SK-N-SH treated with all-trans-retinoic acid at 6 μM for 48 hours (cell line): ENCODE measurements at regions not wholly inside any gene's neighbourhood (a gene's known extent, or its start where the extent isn't known, plus 50 kb on each side); places are given as distances from the start of the nearest gene placed in this dataset.
"Not testable (repeated sequence)": the region's sequence is repeated elsewhere in the genome, so short reads cannot be mapped to it uniquely, and the experiment has no call there.

ENCODE experiments used
- ATAC-seq: fragments of 200-7000 bp; cut with Tn5 transposase; 3 replicates; pipeline ENCODE4 v1.9.1; 2020; ENCODE audit warnings: mild to moderate bottlenecking, moderate library complexity
- ARNTL ChIP-seq: fragments of 450-650 bp; formaldehyde crosslinking; IDR thresholded peaks from 2 replicates; pipeline ENCODE4 v1.5.0; 2020; ENCODE audit warnings: low read depth, mild to moderate bottlenecking, moderate library complexity, borderline replicate concordance
- BACH2 ChIP-seq: fragments of 250-450 bp; sonication (Bioruptor Pico); IDR thresholded peaks from 2 replicates; pipeline ENCODE4 v1.9.0; 2021; ENCODE audit warnings: mild to moderate bottlenecking, borderline replicate concordance
- CREB5 ChIP-seq: fragments of 250-450 bp; sonication (Bioruptor Pico); IDR thresholded peaks from 2 replicates; pipeline ENCODE4 v1.5.1; 2020; ENCODE audit warnings: low read depth, mild to moderate bottlenecking, moderate library complexity
- CSDC2 ChIP-seq: fragments of 250-450 bp; sonication (Bioruptor Pico); IDR thresholded peaks from 2 replicates; pipeline ENCODE4 v1.5.0; 2020; ENCODE audit warnings: mild to moderate bottlenecking, moderate library complexity
- ESRRG ChIP-seq: fragments of 250-450 bp; sonication (Bioruptor Pico); IDR thresholded peaks from 2 replicates; pipeline ENCODE4 v1.6.1; 2021; ENCODE audit warnings: mild to moderate bottlenecking
- GLIS3 ChIP-seq: fragments of 250-450 bp; sonication (Bioruptor Pico); IDR thresholded peaks from 2 replicates; pipeline ENCODE4 v1.5.0; 2020; ENCODE audit warnings: mild to moderate bottlenecking, moderate library complexity
- ISL1 ChIP-seq: fragments of 250-450 bp; sonication (Bioruptor Pico); IDR thresholded peaks from 2 replicates; pipeline ENCODE4 v2.1.2; 2022; ENCODE audit warnings: mild to moderate bottlenecking, moderate library complexity
- OSR1 ChIP-seq: fragments of 250-450 bp; sonication (Bioruptor Pico); IDR thresholded peaks from 2 replicates; pipeline ENCODE4 v1.8.0; 2022; ENCODE audit warnings: moderate library complexity, mild to moderate bottlenecking, inconsistent platforms
- PATZ1 ChIP-seq: fragments of 250-450 bp; sonication (Bioruptor Pico); IDR thresholded peaks from 2 replicates; pipeline ENCODE4 v1.8.0; 2020; ENCODE audit warnings: mild to moderate bottlenecking, moderate library complexity, borderline replicate concordance
- POU6F1 ChIP-seq: fragments of 250-450 bp; sonication (Bioruptor Pico); IDR thresholded peaks from 2 replicates; pipeline ENCODE4 v1.8.0; 2021; ENCODE audit warnings: low read depth, mild to moderate bottlenecking, moderate library complexity, borderline replicate concordance
- PPARA ChIP-seq: fragments of 250-450 bp; sonication (Bioruptor Pico); IDR thresholded peaks from 2 replicates; pipeline ENCODE4 v1.5.0; 2020; ENCODE audit warnings: mild to moderate bottlenecking, borderline replicate concordance
- RARB ChIP-seq: fragments of 250-450 bp; sonication (Bioruptor Pico); IDR thresholded peaks from 2 replicates; pipeline ENCODE4 v1.8.0; 2021; ENCODE audit warnings: mild to moderate bottlenecking, moderate library complexity
- SNAI2 ChIP-seq: fragments of 250-450 bp; sonication (Bioruptor Pico); IDR thresholded peaks from 2 replicates; pipeline ENCODE4 v1.5.0; 2020; ENCODE audit warnings: mild to moderate bottlenecking, moderate library complexity
- TOX ChIP-seq: fragments of 250-450 bp; sonication (Bioruptor Pico); IDR thresholded peaks from 2 replicates; pipeline ENCODE4 v1.8.0; 2021; ENCODE audit warnings: mild to moderate bottlenecking, moderate library complexity, borderline replicate concordance
- ZC3H10 ChIP-seq: fragments of 250-450 bp; sonication (Bioruptor Pico); IDR thresholded peaks from 2 replicates; pipeline ENCODE4 v1.5.1; 2021; ENCODE audit warnings: mild to moderate bottlenecking, moderate library complexity
- ZFP3 ChIP-seq: fragments of 250-450 bp; sonication (Bioruptor Pico); IDR thresholded peaks from 2 replicates; pipeline ENCODE4 v1.5.0; 2020; ENCODE audit warnings: mild to moderate bottlenecking, moderate library complexity
- ZFP30 ChIP-seq: fragments of 450-650 bp; formaldehyde crosslinking; IDR thresholded peaks from 2 replicates; pipeline ENCODE4 v1.5.0; 2022; ENCODE audit warnings: mild to moderate bottlenecking, moderate library complexity
- ZNF565 ChIP-seq: fragments of 450-650 bp; formaldehyde crosslinking; conservative IDR thresholded peaks from 2 replicates; pipeline ENCODE4 v1.5.0; 2020; ENCODE audit warnings: low read depth, mild to moderate bottlenecking, moderate library complexity
- ZNF70 ChIP-seq: fragments of 450-650 bp; formaldehyde crosslinking; IDR thresholded peaks from 2 replicates; pipeline ENCODE4 v1.5.0; 2020; ENCODE audit warnings: mild to moderate bottlenecking, moderate library complexity
- ZNF8 ChIP-seq: fragments of 450-650 bp; formaldehyde crosslinking; IDR thresholded peaks from 2 replicates; pipeline ENCODE4 v1.5.0; 2020; ENCODE audit warnings: mild to moderate bottlenecking, moderate library complexity

- no peak for ATAC-seq
- TF ChIP-seq SNAI2 (CRISPR knock-in tag) (no peak), ZC3H10 (CRISPR knock-in tag) (no peak), ZNF565 (CRISPR knock-in tag) (no peak), BACH2 (no peak), ISL1 (CRISPR knock-in tag) (no peak), ESRRG (CRISPR knock-in tag) (no peak), OSR1 (CRISPR knock-in tag) (no peak)
Observed at GRCh38 chr2:84300696-84301029, 158.4 kb downstream of the SUCLG1 start.

- ATAC-seq: not testable (repeated sequence)
Observed at GRCh38 chr2:84300001-84300695, 158.9 kb downstream of the SUCLG1 start.

GRCh38 chr2:84299211-84299775 lies 159.8 kb downstream of the SUCLG1 start:
- no peak for ATAC-seq
- TF ChIP-seq ESRRG (CRISPR knock-in tag) (no peak), ZC3H10 (CRISPR knock-in tag) (no peak), BACH2 (no peak), ARNTL (CRISPR knock-in tag) (no peak), ISL1 (CRISPR knock-in tag) (no peak), CSDC2 (CRISPR knock-in tag) (no peak), ZFP3 (CRISPR knock-in tag) (no peak), ZFP30 (CRISPR knock-in tag) (no peak)

- no peak for TF ChIP-seq PPARA (CRISPR knock-in tag)
- TF ChIP-seq PATZ1: no peak
- no peak for TF ChIP-seq RARB (CRISPR knock-in tag)
- TF ChIP-seq ZNF8 (CRISPR knock-in tag): no peak
- no peak for TF ChIP-seq CREB5
- TF ChIP-seq POU6F1 (CRISPR knock-in tag): no peak
- TF ChIP-seq ISL1 (CRISPR knock-in tag): no peak
- no peak for TF ChIP-seq ZFP30 (CRISPR knock-in tag)
- ATAC-seq: no peak
Observed at GRCh38 chr2:84297155-84297554, 161.9 kb downstream of the SUCLG1 start.

GRCh38 chr2:84293791-84294380 lies 165.2 kb downstream of the SUCLG1 start:
- TF ChIP-seq OSR1 (CRISPR knock-in tag): no peak
- TF ChIP-seq RARB (CRISPR knock-in tag): no peak
- no peak for TF ChIP-seq CSDC2 (CRISPR knock-in tag)
- no peak for TF ChIP-seq ZFP30 (CRISPR knock-in tag)
- TF ChIP-seq GLIS3 (CRISPR knock-in tag): no peak
- TF ChIP-seq SNAI2 (CRISPR knock-in tag): no peak
- TF ChIP-seq ZC3H10 (CRISPR knock-in tag): no peak
- TF ChIP-seq ZNF565 (CRISPR knock-in tag): no peak
- no peak for TF ChIP-seq ISL1 (CRISPR knock-in tag)
- TF ChIP-seq CREB5: no peak
- no peak for TF ChIP-seq ZNF70 (CRISPR knock-in tag)
- TF ChIP-seq PPARA (CRISPR knock-in tag): no peak
- TF ChIP-seq ARNTL (CRISPR knock-in tag): no peak
- TF ChIP-seq TOX: no peak
- no peak for TF ChIP-seq ESRRG (CRISPR knock-in tag)
- no peak for TF ChIP-seq ZFP3 (CRISPR knock-in tag)
- ATAC-seq: no peak
